ENCODE measurements at regions not wholly inside any gene's neighbourhood (a gene's known extent, or its start where the extent isn't known, plus 50 kb on each side); places are given as distances from the start of the nearest gene placed in this dataset.

DNA sequence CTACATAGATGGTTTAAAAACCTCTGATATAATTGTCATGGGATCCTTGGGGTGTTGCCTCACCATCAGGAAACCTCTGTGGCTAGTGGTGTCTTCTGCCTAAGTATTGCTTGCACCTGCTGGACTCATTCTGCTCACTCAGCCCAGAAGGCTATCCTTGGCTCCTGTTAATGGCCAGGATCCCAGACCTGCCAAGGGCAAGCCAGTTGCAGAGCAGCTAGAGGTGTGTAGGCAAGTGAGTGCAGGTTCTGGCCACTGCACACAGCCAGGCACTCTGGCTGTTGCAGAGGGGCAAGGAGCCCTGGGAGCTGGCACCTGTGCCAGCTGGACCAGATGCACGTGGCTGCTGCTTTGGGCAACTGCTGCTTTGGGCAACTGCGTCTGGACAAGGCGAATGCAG, 1125.8 kb downstream of the SI start:
- no peak for DNase-seq (ENCODE audit: low read depth in 2 of 2)

DNA sequence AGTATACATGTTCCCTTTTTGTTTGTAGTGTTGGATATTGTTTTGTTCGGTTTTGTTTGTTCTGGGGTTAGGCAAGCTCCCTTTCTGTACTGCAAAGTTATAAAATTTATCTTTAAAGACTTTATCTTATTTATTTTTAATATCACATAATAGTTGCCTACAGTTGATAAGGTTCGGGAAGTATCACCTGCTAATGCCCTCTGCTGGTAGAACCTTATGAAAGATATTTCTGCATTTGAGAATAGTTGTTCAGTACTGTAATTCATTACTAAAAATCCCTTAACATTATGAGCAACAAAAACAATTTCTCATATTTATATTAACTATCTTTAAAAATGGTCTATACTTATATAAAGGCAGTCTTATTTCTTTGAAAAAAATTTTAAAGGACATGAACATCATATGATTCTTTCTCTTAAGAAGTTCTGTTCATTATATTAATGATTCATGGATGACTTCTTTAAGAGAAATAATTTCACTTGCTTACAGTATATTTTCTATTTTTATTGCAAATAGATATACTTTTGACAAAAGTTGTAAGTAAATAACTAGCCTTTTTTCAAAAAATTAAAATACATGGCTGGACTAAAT, 1126.8 kb downstream of the SI start:
- no peak for DNase-seq (ENCODE audit: low read depth in 2 of 2)

DNA sequence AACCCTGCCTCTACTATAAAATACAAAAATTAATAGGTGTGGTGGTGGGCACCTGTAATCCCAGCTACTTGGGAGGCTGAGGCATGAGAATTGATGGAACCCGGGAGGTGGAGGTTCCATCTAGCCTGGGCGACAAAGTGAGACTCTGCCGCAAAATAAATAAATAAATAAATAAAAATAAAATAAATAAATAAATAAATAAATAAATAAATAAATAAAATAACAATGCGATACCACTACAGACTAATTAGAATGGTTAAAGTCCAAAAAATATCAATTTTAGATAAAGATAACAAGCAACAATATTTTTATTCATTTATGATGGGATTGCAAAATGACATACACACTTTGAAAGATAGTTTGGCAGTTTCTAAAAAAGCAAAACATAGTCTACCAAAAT, 1131.5 kb downstream of the SI start:
- no peak for DNase-seq (ENCODE audit: low read depth in 2 of 2)

DNA sequence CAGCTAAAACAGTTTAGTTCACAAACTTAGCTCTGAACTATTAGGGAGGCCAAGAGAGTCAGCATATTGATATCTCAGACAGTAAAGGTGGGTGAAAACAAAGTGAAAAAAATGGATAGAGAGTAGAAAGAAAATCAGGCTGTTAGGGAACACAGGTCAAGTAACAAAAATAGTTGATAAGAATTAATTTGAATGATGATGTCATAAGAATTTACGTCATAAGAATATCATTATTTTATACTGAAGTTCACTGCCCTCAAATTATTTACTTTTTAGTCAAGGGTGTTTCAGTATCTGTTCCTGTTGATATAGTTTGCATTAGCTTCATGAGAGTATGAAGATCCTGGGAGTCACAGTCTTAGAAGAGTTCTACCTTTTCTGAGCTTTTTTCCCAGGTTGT, 1134.6 kb downstream of the SI start:
- DNase-seq (ENCODE audit: low read depth in 2 of 2), result no peak

DNA sequence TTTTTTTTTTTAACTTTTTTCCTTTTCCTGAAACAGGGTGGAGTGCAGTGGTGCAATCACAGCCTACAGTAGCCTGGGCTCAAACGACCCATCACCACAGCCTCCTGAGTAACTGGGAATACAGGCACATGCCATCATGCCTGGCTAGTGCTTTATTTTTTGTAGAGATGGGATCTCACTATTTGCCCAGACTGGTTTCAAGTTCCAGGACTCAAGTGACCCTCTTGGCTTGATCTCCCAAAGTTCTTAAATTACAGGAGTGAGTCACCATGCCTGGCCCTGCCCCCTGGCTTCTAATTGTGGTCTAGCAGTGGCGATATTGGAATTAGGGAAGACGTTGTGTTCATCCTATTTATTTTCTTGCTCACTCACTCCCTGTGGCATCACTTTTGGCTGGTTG, 1138.4 kb downstream of the SI start:
- no peak for DNase-seq (ENCODE audit: low read depth in 2 of 2)

DNA sequence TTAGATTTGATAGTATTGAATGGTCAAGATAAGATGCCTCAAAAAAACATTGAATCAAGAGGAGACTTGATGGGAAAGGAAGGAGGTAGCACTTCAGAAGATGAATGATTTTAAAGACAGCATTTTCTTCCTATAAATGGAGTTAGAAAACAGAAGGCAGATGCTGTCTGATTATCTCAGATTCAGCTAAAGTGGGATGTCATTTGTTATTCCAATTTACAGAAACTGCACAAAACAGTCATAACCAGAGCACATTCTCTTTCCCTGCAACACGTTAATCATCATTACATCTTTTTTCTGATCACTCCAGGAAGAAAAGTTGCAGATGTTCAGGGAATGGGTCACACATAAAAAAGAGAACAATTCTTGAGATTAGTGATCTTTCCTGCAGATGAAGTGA, 1141.8 kb downstream of the SI start:
- no peak for DNase-seq (ENCODE audit: low read depth in 2 of 2)

DNA sequence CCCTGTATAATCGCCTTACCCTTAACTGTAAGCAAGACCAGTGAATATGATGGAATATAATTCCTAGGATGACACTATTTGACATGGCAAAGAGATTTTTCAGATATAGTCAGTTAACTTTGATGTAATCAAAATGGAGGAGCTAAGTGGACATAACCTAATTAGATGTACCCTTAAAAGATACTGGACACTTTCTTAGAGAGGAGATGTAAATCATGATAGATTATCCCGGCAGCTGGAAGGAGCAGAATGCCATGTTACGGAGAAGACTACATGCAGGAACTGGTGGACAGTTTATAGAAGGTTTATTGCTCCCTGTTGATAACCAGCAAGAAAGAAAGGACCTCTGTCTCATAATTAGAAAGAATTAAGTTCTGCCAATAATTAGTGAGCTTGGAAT, 1142.9 kb downstream of the SI start:
- no peak for DNase-seq (ENCODE audit: low read depth in 2 of 2)

DNA sequence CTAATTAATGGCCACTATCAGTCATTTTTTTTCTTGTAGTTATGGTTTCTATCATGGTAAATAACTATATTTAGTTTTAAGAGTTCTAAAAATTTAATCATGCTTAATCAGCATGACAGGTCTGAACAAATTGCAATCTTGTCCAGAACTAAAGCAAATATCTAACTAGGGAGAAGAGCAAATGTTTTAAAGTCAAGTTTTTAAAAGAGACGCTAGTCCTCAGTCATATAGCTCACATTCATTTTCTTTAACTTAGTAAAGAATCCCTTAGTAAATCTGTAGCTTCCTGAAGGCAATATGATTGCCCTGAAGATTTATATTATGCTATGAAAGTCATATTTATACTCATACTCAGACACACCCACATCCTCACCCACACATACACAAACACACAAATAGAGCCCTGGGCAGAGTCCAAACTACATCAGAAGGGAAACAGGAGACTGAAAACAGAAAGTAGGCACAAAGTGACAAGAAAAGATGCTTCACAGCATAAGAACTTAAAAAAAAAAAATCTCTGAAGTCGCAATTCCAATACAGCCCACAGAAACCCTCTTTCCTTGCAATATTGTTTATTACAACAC, 1149.1 kb downstream of the SI start:
- DNase-seq (ENCODE audit: low read depth in 2 of 2), result no peak

DNA sequence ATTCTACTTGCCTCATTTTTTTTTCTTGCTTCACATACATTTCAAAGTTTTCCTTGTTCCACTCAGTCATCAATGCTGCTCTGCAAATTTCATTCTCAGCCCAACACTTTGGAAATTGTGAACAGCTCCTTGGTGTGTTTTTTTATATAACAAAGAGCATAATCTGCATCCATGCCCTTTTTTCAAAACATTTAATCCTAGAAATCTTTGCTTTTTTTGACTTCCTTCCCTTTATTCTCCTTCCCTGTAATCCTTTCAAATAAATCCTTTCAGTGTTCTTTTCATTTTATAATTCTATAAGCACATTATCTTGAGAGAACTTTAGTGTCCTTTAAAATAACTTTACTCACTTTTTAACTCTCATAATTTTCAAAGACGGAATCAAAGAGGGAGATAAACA, 1150.8 kb downstream of the SI start:
- no peak for DNase-seq (ENCODE audit: low read depth in 2 of 2)

DNA sequence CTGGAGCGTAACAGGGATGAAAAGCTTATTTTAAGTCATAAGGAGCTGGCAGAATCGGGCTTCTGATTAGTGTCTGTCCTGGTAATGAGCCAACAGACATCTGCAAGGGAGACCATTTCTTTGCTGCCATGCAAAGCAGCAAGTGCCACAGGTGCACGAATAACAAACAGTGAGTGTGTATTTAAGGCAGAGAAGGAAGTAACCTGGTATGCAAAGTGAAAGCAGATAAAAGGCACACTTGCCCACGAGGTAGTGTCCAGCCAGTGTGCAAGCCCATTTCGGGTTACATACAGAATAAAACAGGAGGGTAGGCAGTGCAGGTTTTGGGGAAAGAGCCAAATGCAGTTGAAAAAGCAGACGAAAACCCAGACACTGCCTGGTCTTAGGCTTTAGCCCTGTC, 1153.7 kb downstream of the SI start:
- no peak for DNase-seq (ENCODE audit: low read depth in 2 of 2)

DNA sequence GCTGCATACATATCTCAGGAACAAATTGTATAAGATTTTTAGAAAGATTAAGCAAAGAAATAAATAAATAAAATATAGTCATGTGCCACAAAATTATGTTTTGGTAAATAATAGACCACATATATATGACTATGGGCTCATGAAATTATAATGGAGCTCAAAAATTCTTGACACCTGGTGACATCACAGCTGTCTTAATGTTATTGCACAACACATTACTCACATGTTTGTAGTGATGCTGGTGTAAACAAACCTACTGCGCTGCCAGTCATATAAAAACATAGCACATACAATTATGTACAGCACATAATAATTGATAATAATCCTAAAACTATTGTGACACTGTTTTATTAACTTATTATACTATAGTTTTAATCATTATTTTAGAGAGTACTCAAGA, 1159.1 kb downstream of the SI start:
- DNase-seq (ENCODE audit: low read depth in 2 of 2), result no peak

DNA sequence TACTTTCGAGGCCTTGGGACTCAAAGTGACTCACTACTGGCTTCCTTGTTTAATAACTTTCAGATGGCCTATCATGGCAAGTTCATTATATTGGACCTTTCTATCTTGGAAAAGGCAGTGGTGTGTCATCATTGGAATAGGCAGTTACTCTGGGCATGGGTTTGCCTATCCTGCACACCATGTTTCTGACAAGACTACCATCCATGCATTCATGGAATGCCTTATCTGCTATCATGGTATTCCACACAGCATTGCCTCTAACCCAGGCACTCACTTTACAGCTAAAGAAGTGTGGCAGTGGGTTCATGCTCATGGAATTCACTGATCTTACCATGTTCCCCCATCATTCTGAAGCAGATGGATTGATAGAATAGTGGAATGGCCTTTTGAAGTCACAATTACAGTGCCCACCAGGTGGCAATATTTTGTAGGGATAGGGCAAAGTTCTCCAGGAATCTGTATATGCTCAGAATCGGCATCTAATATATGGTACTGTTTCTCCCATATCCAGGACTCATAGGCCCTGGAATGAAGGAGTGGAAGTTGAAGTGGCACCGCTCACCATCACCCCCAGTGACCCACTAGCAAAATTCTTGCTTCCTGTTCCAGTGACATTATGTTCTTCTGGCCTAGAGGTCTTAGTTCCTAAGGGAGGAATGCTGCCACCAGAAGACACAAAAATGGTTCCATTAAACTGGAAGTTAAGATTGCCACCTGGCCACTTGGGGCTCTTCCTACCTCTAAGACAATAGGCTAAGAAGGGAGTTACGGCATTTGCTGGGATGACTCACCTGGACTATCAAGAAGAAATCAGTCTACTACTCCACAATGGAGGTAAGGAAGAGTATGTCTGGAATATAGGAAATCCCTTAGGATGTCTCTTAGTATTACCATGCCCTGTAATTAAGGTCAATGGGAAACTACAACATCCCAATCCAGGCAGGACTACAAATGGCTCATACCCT, 1161.4 kb downstream of the SI start:
- no peak for DNase-seq (ENCODE audit: low read depth in 2 of 2)

DNA sequence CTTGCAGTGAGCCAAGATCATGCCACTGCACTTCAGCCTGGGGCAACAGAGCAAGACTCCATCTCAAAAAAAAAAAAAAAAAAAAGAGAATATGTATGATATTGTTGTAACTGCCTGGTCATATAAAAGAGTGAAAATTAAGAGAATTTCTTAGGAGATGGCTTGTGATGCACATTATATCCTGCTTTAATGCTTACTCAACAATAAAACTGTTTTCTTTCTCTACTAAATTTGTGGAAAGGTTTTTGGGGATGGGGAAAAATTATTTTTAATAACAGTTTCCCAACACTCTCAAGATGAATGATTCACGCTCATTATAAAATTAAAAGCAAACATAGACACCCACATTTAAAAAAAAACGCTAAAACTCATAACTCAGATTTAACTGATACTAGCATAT, 1163.0 kb downstream of the SI start:
- DNase-seq (ENCODE audit: low read depth in 2 of 2), result no peak

DNA sequence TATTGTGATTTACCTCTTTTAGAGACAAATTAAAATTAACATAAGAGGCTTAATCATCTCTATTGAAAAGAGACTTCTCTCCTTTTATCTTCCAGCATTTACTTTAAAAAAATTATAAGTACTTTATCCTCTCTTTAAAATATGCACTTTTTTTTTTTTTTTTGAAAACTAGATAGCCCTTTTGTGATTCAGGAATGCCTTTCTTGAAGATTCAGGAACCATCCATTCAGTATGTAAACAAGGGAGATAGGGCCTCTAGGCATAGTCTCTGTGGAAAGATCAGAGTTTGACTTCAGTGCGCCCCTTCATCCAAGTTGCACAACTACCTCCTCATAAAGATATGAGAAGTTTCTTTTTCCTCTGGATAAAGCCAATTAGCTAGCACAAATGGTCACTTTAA, 1163.7 kb downstream of the SI start:
- DNase-seq (ENCODE audit: low read depth in 2 of 2), result no peak

DNA sequence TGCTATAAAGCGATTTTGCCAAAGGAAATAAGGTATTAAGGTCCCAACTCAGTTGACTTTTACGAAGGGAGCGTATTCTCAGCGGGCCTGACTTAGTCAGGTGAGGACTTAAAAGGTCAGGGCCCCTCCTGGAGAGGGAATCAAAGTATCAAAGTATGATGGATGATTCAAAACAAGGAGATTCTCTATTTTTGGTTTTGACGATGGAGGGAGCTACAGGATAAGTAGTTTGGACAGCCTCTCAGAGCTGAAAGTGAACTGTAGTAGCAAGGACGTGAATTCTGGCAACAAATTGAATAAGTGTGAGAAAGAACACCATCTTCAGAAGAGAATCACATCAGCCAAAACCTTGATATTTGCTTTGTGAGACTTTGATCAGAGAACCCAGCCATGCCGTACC, 1186.5 kb downstream of the SI start:
- no peak for DNase-seq (ENCODE audit: low read depth in 2 of 2)

DNA sequence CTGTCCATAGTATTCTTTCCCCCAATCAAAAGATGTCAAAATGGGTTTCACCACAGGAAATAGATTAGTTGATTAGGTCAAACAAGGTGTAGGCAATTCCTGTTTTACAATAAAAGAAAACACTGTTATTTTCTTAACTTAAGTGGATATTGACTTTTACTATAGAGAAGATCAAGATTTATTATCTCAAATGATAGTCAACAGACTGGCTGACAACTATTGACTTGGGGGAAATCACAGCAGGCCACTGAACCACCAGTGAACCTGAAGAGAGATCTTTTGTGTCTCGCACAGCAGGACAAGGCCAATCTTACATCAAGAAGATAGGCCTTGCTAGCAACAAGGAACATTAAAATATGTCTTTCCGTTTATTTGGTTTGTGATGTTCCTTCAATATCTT, 1187.6 kb downstream of the SI start:
- no peak for DNase-seq (ENCODE audit: low read depth in 2 of 2)

DNA sequence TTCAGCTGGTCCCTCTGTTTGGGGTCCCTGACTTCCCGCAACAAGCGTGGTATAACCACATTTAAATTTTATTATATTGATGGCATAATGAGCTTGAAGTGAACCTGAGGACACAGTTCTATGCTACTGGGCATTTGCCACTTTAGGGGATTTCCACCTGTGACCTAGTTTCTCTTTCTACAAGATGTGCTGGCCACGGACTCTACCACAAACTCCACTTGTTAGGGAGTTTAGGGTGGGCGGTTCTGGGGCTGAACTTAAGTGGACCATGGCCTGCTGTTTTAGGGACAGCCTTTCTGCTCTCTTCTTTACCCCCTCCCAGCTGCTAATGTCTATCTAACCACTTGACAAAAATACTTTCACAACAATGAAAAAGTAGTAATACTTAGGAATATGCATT, 1199.1 kb downstream of the SI start:
- DNase-seq (ENCODE audit: low read depth in 2 of 2), result no peak

DNA sequence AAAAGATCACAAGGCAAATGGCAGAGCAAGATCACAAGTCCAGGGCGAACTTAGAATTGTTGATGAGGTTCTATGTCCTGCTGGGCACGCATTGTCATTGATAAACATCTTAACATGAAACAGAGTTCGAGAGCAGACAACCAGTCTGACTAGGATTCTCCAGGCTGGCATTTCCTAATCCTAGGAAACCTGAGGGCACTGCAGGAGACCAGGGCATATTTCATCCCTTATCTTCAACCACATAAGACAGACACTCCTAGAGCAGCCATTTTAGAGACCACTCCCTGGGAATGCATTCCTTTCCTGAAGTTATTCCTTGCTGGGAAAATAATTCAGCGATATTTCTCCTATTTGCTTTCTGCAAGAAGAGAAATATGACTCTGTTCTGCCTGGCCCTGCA, 1199.9 kb downstream of the SI start:
- DNase-seq (ENCODE audit: low read depth in 2 of 2), result no peak

DNA sequence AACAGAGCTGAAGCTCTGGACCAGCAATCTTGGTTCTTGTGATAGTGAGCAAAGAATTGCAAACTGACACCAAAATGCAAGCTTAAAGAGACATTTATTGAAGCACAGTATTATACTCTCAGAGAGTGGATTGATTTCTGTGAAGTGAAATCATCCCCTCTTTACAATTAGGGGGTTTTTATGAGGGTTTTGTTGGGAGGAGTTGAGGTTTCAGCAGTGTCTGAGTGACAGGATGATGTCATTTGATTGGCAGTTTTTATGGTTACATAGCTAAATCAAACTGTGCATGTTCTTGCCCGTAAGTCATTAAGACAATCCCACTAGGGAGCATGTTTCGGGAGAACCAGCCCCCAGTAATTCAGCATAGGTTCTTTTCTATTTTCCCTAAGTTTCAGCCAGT, 1200.5 kb downstream of the SI start:
- no peak for DNase-seq (ENCODE audit: low read depth in 2 of 2)

DNA sequence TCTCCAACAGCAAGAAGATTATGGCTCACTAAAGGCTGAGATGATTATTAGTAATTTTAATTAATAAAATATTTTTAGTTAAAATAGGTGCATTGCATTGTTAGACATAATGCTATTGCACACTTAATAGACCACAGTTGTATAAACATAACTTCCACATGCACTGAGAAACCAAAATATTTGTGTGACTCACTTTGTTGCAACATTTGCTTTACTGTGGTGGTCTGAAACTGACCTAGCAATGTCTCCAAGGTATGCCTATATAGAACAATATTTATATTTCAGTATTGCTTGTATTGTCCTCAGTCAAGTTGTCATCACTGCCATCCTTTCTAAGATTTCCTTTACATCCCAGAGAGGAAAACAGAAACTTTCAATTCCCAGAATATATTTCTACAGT, 1215.2 kb downstream of the SI start:
- DNase-seq (ENCODE audit: low read depth in 2 of 2), result no peak

DNA sequence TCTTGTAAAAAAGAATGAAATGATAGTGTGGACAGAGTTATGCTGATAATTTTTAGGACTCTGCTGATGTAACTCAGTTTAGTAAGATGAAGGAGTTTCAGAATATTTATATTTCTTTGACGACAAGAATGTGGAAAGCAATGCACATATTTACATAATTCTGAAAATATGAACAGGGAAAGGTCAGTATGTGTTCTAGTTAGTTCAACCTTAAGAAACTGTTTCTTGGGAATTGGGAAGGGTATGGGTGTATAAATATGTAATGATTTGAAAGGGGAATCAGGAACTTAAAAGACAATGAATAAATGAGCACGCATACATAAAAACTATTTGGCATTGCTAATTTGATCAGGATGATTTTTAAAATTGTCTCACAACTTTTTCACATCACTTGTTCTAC, 1226.1 kb downstream of the SI start:
- DNase-seq (ENCODE audit: low read depth in 2 of 2), result no peak

DNA sequence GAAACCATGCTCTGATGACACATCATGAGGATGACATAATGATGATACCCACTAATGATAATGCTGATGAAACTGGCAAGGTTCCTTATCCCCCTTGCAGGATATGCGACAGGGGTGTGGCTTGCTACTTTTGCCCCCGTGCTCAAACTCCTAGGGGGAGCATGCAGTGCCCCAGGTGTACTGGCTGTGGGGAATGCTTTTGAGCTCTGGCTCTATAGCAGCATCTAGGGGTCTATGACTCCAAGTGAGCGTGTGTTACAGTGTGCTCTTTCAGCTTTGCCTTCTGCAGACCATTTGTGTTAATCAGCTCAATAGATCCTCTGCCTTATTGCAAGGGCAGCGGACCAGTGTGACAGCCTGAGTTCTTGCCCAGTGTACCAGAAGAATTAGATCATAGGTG, 1239.5 kb downstream of the SI start:
- DNase-seq (ENCODE audit: low read depth in 2 of 2), result no peak

DNA sequence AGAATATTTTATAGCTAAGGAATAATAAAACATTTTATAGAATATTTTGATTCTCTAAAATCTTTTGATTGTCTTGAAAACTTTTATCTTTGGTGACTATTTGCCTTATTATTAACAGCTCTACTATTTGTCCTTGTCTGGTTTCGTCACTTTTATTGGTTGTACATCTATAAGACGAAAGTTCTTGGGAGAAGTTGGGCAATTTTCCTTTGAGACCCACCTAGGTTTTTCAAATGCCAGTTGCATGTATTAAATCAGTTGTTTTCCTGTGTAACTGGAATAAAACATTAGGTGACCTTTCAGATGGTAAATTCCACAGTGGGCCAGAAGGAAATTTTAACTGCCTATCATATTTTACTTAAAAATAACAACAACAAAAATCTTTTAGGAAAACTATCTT, 1245.7 kb downstream of the SI start:
- DNase-seq (ENCODE audit: low read depth in 2 of 2), result no peak

Measured in fibroblast of skin of left quadriceps (primary cell).